Smooth muscle cell of the brain vasculature (primary cell): ENCODE measurements at regions not wholly inside any gene's neighbourhood (a gene's known extent, or its start where the extent isn't known, plus 50 kb on each side); places are given as distances from the start of the nearest gene placed in this dataset.

Experiments used
- DNase-seq: peaks from one replicate; pipeline ENCODE4 v3.0.0-alpha.2; 2012; ENCODE audit warnings: low read depth, low spot score

DNA sequence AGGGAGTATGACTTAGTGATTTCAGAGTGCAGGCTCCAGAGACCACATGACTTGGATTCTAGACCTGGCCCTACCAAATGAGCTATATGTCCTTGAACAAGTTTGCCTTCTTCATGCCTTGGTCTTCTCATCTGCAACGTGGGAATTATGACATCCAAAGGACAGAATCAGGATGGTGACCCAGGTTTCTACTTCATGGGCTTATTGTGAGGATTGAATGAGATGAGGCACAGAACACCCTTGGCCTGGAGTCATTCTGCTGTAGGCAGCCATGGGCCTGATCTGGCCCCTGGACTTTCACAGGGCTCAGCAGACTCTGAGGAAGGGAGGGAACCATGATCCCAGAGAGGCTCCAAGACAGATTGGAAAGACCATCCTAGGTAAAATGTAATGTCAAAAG is 85.6 kb upstream of the HAAO start:
- DNase-seq = no peak

DNA sequence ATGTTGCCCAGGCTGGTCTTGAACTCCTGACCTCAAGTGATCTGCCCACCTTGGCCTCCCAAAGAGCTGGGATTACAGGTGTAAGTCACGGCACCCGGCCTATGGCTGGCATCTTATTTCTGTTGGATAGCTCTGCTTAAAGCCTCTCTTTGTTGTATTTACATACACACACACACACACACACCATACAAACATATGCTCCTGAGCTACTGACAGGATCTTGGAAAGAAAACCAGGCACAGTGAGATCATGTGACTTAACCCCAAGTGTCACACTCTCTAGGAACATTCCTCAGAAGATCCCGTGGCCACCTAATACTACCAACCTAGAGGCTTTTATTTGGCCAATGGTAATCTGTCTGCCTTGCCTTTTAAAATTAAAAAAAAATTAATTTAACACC is 85.1 kb upstream of the HAAO start:
- no peak for DNase-seq

DNA sequence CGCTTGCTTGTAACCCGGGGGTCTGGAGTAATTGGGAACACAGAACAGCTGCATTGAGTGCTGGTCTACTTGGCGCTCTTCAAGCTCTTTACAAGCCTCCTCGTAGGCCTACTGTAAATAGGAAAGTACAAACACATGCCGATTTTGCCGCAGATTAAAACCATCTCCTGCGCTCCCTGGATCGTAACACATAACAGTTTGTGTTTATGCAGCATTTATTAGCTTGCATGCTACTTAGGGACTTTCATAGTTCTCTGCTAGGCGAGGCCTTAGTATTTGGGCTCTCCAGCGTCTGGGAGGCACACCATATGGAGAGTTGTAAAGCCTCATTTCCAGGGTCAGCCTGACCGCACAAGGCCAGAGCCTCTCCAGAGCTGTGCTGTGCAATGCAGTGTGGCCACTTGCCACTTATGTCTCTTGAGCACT is 84.0 kb upstream of the HAAO start:
- no peak for DNase-seq

DNA sequence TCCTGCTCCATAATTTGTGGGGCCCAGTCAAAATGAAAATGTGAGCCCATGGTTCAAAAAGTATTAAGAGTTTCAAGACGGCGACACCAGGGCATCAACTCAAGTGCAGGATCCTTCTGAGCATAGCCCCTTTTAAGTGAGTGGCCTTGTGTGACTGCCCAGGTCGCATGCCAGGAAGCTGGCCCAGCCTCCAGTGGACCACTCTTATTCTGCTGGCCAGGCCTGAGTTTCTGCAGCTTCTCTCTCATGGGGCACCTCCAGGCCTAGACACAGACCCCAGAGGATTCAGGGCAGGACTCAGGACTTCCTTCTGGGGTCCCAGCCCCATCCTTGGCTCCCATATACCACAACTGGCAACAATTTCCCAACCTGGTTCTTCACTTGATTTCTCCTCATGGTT is 83.5 kb upstream of the HAAO start:
- DNase-seq = no peak

DNA sequence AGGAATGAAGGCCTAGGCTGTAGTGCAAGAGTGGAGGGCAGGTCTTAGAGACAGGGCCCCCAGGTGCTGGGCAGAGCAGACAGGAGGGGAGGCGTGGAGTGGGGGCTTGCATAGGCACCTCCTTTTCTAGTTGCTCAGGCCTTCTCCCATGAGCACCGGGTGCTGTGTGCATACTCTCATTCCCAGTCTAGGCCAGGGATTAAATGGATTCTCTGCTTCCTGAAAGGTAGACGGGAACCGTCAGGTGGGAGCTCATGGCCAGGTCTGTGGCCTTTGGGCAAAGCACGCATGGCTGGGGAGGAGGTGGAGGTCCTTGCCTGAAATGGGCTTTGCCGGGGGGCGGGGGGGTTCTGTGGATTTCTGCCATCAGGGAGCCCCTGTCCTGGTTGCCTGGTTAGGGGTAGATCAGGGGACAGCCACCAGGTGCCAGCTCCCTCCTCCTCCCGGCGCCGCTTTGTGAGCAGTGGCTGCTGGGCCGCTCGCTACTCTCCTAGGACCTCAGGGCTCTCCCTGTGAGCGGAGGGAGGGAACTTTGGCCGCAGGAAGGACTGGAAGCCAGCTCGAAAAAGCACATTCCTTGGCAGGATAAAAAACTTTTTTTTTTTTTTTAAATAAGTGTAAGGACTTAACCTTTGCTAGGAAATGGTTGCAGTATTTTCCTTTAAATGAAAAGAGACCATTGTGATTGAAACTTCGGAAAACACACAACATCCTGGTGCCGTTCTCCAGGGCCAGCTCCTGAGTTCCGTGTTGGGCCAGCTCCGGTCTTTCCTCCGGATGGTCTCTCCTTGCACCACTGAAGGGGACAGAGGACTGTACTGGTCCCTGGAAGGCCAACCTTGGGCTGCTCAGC is 82.8 kb upstream of the HAAO start:
- no peak for DNase-seq

DNA sequence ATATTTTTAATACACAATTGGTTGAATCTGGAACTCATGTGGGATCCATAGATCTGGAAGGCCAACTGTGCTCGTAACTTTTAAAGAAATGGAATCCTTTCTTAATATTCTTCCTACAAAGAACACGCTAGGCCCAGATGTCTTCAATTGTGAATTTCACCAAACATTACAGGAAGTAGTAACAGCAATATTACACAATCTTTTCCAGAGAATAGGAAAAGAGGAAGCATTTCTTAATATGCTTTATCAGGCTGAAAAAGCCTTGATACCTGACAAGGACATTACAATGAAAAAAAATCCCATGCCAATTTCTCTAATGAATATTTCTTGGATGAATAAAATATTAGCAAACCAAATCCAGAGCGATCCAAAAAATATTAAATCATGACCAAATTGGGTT is 80.3 kb upstream of the HAAO start:
- DNase-seq = no peak

DNA sequence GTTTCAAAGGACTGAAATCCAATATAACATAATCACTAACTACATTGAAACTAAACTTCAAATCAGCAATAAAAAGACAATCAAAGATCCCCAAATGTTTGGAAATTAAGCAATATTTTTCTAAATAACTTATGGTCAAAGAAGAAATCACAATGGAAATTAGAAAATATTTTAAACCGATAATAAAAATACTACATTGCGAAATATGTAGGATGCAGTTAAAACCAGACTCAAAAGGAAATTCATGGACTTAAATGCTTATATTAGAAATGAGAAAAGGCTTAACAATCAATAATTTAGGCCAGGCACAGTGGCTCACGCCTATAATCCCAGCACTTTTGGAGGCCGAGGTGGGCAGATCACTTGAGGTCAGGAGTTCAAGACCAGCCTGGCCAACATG is 79.0 kb upstream of the HAAO start:
- no peak for DNase-seq

DNA sequence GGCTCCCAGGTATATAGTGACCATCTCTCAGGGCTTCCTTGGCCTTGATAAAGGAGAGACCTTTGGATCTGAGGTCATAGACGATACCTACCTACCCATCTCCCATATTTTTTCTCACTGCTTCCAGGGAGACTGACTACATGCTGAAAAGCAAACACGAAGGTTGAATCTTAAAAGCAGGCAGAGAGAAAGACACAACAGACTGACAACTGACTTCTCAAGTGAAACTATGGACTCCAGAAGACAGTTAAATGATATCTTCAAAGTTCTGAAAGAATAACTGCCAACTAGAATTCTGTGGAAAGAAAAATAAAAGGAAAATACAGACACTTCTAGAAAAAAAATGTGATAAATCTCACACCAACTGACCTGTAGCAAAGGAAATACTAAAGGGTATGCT is 76.5 kb upstream of the HAAO start:
- no peak for DNase-seq

DNA sequence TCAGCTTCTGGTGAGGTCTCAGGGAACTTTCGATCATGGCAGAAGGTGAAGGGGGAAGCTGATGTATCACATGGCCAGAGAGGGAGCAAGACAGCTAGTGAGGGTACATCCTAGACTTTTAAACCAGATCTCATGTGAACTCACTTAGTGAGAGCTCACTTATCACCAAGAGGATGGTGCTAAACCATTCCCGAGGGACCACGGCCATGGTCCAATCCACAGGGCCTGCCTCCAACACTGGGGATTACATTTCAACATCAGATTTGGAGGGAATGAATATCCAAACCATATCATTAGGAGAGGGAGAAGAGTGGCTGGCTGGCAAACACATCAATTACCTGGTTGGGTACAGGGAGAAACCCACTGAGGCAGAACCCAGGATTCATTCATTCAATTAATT is 75.7 kb upstream of the HAAO start:
- no peak for DNase-seq

DNA sequence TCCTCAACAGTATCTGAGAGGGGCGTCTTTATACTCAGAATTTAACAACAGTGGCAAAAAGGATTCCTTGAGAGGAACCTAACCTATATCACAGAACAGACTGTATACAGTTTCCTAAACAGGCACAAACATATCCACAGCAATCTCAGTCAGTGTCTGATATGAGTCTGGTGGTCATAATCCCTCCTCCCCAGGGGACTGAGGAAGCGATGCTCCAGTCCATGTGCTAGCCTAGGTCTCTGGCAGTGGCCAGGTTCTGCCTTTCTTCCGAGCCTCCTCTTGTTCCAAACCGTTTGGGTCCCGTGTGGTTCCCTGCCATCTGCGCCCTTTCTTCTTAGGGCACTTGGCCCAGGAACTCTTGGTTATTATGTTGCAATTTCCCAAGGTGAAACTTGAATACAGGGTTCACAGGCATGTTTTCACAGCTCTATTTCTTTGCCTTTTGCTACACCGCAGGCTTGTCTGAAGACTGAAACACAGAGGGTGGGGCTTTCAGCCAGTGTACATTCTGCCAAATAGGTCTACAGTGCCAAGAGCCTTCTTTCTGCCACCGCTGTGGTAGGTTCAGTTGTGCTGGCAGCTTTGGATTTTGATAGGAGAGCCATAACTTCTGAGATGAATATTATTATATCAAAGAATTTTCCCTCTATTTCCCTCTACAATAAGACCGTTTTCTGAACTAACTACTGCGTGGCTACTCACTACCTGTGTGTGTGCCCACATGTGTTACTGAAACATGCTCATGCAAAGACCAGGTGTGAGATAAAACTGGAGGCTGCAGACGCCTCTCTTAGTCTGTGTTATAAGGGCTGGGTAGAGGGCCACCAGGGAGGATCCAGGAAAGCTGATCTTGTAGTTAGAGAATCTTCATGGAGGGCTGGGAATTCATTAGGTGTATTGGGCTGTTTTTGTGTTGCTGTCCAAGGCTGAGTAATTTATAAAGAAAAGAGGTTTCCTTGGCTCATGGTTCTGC is 75.0 kb upstream of the HAAO start:
- DNase-seq = no peak

DNA sequence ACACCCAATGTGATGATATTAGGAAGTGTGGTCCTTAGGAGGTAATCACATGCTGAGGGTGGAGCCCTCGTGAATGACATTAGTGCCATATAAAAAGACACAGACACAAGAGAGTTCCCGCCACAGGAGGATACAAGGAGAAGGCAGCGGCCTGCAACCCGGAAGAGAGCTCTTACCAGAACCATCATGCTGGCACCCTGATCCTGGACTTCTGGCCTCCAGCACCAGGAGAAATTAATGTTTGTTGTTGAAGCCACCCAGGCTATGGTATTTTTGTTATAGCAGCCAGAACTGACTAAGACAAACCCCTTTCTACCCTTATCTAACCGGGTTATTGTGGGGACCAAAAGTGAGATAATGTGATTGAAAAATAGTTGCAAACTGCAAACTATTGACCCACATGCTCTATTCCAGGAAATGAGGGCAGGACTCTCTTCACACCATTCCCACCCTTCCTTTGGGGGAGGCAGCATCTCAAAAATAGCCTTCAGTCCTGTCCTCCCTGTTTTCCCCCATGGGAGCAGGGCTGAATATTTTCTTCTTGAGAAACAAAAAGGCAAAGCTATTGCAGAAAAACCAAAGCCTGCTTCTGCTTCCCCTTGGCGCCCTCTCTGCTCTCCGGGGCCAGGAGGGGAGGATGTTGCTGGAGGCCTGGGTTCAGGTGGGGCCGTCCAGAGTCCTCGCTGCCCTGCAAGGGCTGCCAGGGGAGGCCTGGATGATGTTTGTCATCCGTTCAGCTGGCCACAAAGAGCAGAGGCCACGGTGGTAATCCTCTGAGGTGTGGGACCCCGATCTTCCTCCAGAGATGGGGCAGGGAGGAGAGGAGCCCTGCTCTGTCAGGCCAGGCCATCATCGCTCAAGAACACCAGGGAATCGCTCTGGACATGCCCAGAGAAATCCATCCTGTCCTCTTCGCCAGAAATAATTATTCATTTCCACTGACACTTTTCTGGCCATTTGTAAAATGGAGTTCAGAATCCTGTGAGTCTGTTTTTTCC is 73.8 kb upstream of the HAAO start:
- no peak for DNase-seq

DNA sequence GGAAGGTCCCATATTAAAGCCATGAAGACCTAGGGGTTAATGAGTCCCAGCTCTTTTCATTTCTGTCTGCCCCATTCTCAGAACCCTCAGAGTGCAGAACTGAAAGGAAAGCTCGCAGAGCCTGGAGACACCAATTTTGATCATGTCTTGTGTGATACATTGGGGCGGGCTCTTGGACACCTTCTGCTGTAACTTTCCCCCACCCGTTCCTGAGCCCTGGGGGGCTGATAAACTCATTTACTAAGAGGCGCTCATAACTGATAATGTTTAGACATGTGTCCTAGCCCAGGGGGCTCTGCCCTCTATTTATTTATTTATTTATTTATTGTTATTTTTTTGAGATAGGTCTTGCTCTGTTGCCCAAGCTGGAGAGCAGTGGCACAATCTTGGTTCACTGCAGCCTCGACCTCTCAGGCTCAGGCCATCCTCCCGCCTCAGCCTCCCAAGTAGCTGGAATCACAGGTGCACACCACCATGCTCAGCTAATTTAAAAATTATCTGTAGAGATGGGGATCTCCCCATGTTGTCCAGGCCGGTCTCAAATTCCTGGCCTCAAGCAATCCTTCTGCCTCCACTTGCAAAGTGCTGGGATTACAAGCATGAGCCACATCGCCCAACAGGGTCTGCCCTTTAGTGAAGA is 72.4 kb upstream of the HAAO start:
- DNase-seq = no peak

DNA sequence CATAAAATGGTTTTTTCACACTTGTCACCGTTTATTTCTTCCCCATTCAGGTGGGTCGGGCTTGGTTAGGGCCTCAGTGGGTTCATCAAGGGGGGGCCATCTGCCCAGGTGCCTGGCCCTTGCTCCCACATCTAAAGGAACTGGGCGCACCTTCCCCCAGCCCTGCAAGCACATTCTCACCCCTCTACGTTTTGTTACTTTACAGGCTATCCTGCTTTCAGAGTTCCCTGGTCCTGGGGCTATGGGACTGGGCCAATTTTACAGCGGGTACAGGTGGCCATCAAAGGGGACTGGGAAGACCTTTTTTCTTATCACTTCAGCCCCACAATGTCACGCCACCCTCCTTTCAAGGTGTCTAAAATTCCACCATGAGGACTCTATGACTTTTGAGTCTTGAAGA is 71.8 kb upstream of the HAAO start:
- DNase-seq = no peak

DNA sequence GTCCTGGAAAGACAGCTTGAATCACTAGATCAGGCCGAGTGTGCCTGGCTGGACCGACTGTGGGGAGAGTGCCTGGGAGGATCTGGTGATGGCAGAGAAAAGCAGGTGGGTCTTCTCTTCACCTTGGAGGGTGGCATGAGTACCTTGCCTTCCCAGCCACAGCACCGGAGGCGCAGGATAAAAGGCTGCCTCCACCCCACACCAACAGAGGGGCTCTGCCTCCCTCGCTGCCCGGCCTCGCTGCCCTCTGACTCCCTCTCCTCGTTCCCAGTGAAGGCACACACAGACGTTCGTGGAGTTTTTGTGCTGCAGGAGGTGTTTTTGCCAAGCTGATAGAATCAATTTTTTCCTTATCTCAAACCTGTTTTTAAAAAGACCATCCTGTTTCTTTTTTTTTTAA is 71.4 kb upstream of the HAAO start:
- DNase-seq = no peak

DNA sequence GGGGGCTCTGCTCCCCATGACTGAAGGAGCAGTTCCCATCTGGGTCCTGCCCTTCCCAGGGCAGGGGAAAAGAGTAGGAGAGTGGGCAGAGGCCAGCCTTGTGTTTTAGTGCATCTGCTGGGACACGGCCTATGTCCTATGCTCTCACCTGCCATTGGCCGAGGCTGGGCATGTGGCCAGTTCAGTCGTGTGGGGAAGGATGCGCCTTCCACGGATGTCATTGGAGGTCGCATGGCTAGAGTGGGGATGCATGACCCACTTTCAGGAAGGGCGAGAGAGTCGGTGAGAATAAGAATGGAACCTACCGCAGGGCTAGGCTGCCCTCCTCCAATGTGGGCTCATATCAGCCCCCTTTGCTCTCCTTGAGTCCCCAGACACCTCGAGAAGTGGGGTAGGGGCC is 70.9 kb upstream of the HAAO start:
- no peak for DNase-seq

DNA sequence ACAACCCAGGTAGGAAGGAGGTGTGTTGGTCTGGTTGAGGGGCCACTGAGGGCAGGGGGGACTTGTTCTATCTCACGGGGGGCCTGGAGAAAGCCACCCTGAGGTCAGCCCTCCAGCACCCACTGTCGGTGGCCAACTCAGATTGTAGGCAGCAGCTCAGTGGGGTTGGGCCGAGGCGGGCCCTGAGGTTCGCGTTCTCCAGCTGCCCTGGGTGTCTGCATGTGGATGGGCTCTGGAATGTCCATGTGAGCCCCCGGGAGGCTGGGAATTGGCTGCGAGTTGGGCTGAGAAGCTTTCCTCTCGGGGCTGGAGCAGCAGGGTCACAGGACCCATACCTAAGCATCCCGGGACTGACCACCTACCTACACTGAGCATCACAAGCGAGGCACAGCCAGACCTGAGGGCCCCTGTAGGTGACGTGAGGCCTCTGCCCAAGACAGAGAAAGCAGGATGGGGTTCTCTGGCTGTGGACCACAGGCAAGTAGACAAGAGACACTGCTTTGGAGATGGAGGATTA is 70.3 kb upstream of the HAAO start:
- DNase-seq = no peak

DNA sequence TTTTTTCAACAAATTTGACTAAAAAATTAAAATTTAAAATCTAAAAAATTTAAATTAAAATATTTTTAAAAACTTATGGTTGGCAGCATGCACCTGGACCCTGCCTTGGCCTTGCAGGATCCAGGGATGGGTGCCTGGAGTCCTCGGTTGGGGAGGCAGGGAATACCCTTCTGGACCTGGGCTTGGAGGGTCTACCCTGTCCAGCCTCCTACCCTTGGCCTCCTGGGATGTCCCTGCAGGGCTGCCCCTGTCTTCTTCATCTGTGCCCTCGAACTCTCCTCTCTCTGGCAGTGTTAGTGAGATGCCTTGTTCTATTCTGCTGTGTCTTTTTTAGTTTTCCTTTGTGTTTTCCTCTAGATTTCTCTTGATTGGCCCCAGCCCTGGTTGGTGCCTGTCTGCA is 68.9 kb upstream of the HAAO start:
- no peak for DNase-seq

DNA sequence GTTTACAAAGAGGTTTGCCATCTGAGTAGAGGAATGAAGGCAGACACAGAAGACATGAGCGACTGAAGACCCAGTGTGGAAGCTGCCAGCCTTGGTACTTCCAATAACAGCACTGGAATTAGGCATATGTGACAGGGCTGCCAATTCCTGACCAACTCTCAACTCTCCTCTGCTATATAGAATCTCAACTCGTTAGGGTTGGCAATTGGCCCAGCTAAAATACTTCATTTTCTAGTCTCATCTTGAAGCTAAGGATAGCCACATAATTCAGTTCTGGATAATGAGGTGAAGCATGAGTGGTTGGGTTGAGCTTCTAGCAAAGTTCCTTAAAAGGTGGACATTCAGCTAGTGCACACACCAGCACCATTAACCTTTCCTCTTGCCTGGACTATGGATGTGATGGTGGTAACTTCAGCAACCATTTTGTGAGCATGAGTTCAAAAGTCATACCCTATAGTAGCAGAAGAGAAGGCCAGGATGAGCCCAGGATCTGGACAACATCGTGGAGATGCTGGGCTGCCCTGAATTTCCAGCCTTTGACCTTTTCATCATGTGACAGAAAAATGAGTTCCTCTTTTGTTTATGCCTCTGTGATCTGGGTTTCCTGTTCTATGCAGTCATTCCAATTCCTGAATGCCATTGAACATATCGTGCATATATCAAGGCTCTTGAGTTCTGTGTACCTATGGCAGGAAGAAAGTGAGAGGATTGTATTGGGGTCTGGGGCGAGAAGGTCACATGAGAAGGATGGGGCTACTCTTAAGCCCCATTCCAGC is 68.1 kb upstream of the HAAO start:
- no peak for DNase-seq

DNA sequence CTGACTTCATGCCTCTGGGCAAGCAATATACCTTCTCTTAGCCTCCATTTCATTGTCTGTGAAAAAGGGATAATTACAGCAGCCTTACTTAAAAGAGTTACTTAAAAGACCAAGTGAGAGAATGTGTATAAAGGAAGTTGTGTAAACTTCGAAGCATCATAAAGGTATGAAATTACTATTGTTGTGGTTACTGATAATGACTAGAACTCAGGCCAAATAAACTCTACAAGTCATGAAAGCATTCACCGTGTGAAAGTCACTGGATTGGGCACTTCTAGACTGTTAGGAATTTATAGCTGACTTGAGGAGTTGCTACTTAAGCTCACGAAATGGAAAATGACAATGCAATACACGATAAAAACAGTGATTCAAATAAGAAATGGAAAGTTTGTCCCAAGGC is 67.4 kb upstream of the HAAO start:
- DNase-seq = no peak

DNA sequence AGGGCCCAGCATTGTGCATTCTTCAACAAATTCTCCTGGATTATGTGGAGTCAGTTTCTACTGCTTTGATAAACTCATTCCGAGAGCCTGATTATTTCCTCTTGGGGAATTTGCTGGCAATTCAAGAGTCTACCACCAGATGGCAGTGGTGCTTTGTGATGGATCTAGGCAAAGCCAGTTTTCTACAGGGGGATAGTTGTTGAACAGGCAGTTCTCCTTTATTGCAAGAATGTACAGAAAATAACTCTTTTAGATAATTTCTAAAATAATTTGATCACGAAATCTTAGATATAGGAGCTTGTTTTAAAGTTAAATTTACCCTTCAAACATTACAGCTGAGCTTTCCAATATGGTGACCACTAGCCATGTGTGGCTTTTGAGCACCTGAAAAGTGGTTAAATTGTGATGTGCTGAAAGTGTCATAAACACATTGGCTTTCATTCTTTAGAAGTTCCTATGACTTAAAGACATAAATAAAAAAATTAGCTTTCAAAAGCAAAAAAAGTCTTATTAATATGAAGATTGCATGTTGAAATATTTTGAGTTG is 66.7 kb upstream of the HAAO start:
- DNase-seq = peak; percentile 63
